GM18507 (cell line): ENCODE measurements at regions not wholly inside any gene's neighbourhood (a gene's known extent, or its start where the extent isn't known, plus 50 kb on each side); places are given as distances from the start of the nearest gene placed in this dataset.
"Not testable (repeated sequence)": the region's sequence is repeated elsewhere in the genome, so short reads cannot be mapped to it uniquely, and the experiment has no call there.

Experiments used
- DNase-seq: peaks from one replicate; pipeline ENCODE4 v3.0.0; 2011; ENCODE audit warnings: low read depth; ENCODE audit not compliant: insufficient read length; ENCODE audit errors: extremely low spot score
- FAIRE-seq: peaks from 2 replicates; lab custom pipeline; 2011; peaks lifted over from hg19 to GRCh38; lab: Jason Lieb, UNC

DNA sequence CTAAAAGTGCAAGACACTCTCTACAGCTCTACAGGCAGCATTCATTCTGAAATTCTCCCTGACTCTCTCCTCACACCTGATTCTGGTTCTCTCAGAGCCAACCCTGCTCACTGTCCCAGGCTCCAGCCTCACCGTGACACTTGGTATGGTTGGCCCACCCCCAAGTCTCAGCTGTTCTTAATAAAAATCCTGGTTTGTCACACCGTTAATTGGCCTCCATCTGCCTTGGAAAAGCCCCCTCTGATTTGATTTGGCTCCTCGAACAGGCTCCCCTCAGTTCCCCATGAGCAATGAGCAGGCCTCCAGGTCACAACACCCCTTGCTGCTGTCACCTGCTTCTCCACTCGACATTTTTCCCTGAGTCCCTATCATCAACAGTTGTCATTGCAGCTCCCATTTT lies 507.3 kb upstream of the AUTS2 start:
- DNase-seq = no peak
- FAIRE-seq = no peak

DNA sequence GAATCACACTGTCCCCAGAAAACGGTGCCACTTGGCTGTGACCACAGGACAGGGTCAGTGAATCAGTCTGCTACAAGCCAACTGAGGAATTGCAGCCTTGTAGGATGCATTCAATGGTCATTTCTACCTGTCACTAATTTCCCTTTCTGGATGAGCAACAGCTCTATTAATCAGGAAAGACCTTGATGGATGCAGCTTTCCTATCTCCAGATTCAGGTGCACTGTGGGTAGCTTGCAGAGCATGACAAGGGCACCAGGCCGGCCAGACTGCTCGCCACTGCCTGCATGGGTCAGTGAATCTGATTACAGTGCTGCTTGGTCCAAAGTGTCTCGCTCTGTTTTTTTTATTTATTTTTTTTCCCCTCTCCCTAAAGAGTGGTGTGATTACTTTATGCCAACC lies 506.8 kb upstream of the AUTS2 start:
- no peak for DNase-seq
- FAIRE-seq = no peak

DNA sequence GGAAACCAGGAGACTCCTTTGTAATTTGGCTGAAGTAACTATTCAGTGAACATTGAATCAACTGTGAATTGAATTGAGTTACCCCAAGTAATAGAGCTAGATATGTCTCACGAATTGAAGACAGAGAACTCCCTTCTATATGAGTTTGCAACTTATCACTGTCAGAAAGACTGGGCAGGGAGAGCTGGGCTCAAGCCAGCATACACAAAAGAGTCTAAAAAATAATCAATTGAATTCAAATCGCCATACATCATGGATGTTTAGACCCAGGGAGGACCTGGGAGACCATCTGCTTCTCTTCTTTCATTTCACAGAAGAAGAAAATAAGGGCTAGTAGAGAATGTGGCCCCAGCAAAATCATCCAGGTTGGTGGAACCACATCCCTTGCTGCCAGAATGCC lies 503.1 kb upstream of the AUTS2 start:
- DNase-seq (no peak), FAIRE-seq (no peak)

DNA sequence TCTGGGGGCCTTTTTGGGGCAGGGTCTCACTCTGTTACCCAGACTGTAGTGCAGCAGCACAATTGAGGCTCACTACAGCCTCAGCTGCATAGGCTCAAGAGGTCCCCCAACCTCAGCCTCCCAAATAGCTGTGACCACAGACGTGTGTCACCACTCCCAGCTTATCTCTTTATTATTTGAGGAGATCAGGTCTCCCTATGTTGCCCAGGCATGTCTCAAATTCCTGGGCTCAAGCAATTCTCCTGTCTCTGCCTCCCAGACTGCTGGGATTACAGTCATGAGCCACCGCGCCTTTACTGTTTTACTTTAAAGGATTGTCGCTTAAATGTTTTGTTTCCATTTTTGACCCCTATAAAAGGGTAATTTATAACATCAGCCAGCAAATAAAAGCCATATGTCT lies 502.6 kb upstream of the AUTS2 start:
- DNase-seq (no peak), FAIRE-seq (no peak)

DNA sequence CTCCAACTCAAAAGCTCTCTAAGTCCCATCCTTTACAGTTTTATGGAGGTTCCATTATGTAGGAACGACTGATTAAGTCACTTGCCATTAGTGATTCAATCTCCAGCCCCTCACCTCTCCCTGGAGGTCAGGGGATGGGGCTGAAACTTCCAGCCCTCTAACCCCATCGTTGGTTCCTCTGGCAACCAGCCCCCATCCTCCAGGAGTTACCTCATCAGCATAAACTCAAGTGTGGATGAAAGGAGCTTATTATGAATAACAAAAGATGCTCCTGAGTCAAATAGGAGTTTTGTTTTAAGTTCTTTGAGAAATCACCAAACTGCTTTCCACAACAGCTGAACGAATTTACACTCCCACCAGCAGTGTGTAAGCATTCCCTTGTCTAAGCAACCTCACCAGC lies 494.3 kb upstream of the AUTS2 start:
- FAIRE-seq (no peak), DNase-seq (no peak)

DNA sequence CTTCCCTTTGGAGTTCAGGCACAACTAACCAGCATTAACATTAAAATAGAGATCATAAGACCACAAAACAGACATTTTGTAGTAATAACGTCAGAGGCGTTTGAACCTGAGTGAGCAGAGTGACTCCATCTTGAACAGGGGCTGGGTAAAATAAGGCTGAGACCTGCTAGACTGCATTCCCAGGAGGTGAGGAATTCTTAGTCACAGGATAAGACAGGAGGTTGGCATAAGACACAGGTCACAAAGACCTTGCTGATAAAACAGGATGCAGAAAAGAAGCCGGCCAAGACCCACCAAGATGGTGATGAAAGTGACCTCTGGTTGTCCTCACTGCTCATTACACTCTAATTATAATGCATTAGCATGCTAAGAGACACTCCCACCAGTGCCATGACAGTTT lies 493.2 kb upstream of the AUTS2 start:
- FAIRE-seq (no peak), DNase-seq (no peak)

DNA sequence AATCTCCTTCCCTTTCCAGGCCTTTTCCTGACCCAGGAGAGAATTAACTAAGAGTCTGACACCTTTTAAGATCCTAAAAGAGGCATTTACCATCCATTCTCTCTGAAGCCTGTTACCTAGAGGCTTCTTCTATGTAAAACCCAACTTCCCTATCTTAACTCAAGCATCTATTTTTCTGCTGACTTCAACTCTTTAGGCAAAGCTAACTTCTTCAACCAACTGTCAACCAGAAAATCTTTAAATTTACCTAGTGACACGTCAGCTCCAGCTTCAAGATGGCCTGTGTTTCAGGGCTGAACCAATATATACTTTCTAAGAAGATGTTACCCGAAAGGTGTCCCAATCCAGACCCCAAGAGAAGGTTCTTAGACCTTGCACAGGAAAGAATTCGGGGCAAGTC lies 492.3 kb upstream of the AUTS2 start:
- FAIRE-seq (no peak), DNase-seq (no peak)

DNA sequence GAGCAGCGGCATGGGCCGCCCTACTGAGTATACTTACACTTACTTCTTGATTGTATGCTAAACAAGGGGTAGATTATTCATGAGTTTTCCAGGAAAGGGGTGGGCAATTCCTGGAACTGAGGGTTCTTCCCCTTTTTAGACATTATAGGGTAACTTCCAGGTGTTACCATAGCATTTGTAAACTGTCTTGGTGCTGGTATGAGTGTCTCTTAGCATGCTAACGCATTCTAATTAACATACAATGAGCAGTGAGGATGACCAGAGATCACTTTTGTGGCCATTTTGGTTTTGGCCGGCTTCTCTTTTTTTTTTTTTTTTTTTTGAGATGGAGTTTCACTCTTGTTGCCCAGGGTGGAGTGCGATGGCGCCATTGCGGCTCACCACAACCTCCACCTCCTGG lies 491.8 kb upstream of the AUTS2 start:
- not testable (repeated sequence) for DNase-seq

DNA sequence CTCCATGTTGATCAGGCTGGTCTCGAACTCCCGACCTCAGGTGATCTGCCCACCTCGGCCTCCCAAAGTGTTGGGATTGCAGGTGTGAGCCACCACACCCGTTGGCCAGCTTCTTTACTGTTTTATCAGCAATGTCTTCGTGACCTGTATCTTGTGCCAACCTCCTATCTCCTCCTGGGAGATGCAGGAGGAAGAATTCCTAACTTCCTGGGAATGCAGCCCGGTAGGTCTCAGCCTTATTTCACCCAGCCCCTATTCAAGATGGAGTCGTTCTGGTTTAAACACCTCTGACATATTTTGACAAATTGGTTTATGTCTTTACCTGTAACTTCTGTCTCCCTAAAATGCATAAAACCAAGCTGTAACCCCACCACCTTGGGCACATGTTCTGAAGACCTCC lies 491.3 kb upstream of the AUTS2 start:
- DNase-seq, FAIRE-seq: not testable (repeated sequence)

More for the DNA sequence above, 491.8 kb upstream of the AUTS2 start:
- not testable (repeated sequence) for FAIRE-seq

DNA sequence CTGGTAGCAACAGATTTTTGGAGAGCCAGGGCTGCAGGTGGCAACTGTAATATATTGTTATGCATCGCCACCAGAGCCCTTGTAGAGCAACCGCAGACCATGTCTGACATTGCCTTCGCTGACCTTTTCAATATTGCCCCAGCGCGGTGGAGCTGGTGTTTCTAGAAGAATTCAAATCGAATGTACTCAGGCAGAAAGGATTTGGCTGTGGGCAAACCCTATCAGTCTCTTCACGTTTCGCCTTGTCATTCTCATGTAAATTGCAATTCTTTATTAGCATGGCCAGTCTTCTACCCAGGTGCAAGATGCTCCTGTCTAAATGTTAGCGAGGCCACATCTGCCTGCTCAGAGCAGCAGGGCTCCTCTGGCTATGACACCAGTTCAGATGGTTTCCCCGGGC lies 490.2 kb upstream of the AUTS2 start:
- DNase-seq (no peak), FAIRE-seq (no peak)

DNA sequence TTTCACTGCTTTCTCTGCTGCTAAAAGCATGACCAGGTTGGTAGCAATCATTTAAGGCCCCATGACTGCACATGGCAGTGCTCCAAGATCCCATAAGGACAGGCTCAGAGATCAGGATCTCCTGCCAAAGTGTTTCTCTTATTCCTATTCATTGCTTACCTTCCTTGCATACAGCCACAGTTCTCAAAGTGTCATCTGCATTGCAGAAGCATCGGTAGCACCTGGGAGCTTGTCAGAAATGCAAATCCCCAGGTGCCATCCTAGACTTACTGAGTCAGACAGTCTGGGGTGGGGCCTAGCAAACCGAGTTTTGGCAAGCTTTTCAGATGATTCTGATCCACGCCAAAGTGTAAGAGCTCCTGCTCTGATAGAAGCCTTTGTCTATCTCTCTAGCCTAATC lies 489.0 kb upstream of the AUTS2 start:
- no peak for FAIRE-seq

DNA sequence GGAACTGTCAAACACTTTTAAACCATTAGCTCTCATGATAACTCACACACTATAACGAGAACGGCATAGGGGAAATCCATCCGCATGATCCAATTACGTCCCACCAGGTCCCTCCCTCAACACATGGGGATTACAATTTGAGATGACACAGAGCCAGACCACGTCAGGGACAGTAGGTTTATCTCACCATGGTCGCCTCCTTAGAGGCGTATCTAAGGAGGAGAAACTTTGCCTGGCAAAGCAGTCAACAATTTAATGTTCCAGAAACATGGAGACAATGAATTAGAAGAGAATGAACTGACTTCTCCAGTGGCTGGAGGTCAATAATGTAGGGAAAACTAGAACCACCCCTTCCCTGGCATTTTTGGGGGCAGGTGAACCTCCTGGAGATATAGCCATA lies 488.4 kb upstream of the AUTS2 start:
- DNase-seq (no peak), FAIRE-seq (no peak)

More for the DNA sequence above, 489.0 kb upstream of the AUTS2 start:
- no peak for DNase-seq

DNA sequence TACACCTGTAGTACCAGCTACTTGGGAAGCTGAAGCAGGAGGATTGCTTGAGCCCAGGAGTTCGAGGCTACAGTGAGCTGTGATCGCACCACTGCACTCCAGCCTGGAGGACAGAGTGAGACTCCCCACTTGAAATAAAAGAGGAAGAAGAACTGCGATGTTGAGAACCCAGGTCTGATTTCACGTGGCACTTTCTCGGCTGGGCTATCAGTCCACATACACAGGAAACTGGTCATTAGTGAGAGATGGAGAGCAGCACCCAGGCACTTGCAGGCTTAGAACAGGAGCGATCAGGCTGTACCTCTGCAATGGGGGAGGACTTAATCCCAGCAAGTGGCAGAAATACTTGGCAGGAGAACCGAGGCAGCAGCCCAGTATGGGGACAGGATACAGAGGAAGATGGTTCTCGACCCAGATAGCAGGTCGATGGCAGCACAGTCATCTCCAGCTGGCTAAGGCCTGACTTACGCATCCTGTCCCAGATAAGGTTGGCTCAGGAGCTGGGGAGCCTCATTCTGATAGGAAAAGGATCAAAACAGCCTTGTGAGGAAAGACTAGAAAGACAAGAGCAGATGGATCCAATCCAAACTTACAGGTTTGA lies 487.7 kb upstream of the AUTS2 start:
- DNase-seq (no peak), FAIRE-seq (no peak)

DNA sequence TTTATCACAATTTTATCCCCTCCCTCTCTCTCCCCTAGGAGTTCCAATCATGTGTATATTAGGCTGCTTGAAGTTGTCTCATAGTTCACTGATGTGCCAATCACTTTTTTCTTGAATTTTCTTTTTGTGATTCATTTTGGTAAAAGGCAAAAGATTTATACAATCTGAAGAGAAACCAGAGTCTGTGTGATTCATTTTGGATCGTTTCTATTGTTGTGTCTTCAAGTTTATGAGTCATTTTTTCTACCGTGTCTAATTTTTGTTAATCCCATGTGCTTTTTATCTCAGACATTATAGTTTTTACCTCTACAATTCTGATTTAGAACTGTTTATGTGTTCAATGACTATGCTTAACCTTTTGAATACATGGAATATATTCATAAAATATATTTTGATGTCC lies 483.9 kb upstream of the AUTS2 start:
- no peak for DNase-seq
- FAIRE-seq = no peak

DNA sequence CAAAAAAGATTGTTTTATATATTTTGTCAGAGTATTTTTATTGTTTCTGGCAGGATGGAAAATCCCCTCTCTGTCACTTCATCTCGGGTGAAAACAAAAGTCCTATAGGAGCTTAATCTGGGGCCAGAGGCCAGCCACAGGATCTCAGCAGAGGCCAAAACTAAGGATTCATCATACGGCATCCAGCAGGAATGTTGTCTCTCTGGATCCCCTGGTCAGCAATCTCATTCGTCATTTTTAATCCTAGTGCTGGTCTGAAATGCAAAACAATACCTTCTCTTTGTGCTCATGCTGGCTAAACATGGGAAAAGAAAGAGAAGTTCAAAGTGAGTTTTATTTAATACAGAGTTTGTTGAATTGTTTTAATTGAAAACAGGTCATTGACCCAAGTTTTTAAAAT lies 482.5 kb upstream of the AUTS2 start:
- DNase-seq = no peak
- no peak for FAIRE-seq

DNA sequence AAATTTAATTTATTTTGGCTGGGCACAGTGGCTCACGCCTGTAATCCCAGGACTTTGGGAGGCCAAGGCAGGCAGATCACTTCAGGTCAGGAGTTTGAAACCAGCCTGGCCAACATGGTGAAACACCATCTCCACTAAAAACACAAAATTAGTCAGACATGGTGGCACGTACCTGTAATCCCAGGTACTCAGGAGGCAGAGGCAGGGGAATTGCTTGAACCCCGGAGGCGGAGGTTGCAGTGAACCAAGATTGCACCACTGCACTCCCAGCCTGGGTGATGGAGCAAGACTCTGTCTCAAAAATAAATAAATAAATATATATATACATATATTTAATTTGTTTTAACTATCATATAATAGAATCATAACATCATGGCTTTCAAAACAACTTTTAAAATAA lies 482.1 kb upstream of the AUTS2 start:
- not testable (repeated sequence) for FAIRE-seq, DNase-seq

DNA sequence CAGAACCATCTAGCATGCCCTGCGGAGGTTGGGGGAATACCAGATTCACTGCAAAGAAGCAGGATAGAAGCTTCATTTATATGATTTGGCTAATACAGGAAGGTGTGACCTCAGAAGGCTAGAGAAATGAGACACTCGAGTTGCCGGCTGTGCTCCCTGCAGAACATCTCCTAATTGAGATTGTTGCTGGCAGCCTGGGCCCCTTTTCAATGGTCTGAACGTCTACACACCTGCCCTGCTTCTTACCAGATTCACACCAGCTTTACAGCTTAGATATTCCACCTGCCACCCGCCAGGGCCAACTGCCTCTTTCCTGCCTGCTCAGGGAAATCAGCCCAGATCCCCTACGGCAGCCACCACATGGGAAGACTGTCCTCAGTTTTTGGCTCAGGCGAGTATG lies 475.3 kb upstream of the AUTS2 start:
- FAIRE-seq = no peak
- DNase-seq = no peak

DNA sequence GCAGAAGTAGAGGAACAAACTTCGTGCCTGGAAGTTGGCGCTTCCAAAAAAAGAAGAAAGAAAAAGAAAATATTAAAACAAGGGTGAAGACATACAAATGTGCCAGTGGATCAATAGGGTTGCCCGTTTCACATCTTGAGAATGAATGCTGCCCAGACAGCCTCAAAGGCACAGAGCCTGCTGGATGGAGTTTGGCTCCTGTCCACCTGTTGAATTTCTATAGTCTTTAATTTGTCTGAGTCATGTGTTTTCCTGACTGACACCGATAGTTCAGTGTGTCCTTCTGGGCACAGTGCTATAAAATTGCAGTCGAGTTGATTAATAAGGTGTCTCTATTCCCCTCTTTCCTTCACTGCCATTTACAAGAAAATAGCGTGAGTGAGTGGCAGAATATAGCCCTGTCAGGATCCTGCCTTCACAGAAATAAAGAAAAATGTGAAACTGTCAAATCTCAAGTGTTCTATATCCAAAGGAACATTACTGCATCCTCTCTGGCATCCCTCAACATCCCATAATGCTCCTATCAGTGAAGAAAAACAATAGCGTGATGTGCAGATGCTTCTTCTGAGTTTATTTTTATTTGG lies 471.3 kb upstream of the AUTS2 start:
- no peak for DNase-seq
- no peak for FAIRE-seq

DNA sequence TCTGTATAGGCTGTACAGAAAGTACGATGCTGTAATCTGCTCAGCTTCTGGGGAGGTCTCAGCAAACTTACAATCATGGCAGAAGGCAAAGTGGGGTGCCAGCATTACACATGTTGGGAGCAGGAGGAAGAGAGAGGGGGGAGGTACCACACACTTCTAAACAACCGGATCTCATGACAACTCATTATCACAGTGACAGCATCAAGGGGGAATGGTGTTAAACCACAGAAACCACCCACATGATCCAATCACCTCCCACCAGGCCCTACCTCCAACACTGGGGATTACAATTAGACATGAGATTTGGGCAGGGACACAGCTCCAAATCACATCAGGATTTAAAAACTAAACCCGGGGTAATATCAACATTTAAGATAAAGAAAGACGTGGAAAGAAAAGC lies 468.8 kb upstream of the AUTS2 start:
- no peak for FAIRE-seq

DNA sequence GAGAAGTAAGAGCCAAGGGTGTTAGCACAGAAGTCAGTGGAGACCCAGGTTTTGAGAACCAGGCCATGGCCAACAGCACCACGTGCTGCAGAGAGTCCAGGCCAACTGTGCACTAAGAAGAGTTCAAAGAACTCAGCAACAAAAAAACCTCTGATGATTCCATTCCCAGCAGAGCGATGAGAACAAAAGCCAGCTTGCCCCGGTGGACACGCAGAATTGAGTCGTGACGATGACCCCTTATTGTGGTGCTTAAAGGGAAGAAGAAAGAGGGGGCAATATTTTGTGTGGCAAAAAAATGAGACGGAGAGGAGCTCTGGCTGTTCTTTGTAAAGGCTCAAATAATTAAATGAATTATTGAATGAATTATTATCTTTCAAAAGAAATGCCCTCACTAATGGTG lies 468.3 kb upstream of the AUTS2 start:
- FAIRE-seq (no peak), DNase-seq (no peak)

More for the DNA sequence above, 468.8 kb upstream of the AUTS2 start:
- DNase-seq = no peak

DNA sequence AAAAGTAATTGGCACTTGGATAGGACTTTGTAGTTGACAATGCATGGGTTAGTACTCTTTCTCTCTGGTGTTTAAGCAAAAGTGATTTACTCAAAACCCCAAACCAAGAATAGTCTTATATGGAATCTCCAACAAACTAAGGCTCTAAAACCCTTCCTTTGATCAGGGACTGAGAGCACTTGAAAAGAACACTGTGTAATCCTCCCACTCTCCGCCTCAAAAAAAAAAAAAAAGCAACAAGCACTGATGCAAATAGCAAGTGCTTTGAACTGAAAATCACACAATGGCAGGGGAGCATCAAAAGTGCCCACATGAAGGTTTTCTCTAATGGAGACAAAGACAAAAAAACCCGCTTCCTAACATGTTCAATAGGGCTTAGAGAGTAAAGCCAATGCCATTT lies 467.9 kb upstream of the AUTS2 start:
- FAIRE-seq (no peak), DNase-seq (no peak)

DNA sequence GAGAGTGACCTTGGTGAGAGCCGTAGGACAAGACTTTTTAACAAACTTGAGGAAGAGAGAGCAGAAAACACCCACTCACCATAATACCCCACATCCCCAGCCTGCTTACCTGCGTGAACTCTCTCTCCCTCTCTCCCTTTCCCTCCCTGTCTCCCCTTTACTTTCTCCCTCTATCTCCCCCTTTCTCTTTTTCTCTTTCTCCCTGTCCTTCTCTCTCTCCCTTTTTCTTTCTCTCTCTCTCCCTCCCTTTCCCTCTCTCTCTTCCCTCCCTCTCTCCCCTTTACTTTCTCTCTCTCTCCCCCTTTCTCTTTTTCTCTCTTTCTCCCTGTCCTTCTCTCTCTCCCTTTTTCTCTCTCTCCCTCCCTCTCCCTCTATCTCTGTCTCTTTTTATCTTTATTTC lies 464.0 kb upstream of the AUTS2 start:
- FAIRE-seq (no peak), DNase-seq (no peak)
